ENCODE measurements at regions not wholly inside any gene's neighbourhood (a gene's known extent, or its start where the extent isn't known, plus 50 kb on each side); places are given as distances from the start of the nearest gene placed in this dataset.

DNA sequence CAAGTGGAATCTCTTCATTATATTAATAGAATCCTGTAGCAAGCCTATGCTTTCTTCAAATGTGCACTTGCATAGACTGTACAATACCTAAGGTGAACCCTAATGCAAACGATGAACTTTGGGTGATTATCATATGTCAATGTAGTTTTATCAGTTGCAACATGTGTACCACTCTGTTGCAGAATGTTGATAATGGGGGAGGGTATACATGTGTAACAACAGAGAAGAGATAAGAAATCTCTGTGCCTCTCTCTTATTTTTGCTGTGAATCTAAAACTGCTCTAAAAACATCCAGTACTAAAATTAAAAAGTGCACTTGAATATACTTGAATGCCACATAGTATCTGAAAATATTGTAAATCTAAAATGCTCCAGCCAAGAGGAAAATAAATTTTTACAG lies 820.8 kb upstream of the MIR17HG start:
- no peak for DNase-seq

DNA sequence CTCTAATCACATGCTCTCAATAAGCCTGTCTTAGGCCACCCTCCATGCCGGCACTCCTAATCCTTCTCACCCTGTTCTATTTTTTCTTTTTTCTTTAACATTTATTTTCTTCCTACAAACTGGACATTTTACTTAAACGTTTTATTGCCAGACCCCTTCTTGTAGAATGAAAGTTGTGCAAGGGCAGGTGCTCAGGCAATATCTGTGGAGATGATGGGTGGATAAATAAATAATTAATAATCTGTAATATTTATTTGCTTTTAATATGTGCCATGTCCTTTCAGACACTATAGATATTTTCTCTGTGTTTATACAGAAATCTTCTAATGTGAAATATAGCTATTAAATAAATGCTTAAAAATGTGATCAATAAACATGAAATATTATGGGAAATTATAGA lies 815.7 kb upstream of the MIR17HG start:
- DNase-seq: no peak

DNA sequence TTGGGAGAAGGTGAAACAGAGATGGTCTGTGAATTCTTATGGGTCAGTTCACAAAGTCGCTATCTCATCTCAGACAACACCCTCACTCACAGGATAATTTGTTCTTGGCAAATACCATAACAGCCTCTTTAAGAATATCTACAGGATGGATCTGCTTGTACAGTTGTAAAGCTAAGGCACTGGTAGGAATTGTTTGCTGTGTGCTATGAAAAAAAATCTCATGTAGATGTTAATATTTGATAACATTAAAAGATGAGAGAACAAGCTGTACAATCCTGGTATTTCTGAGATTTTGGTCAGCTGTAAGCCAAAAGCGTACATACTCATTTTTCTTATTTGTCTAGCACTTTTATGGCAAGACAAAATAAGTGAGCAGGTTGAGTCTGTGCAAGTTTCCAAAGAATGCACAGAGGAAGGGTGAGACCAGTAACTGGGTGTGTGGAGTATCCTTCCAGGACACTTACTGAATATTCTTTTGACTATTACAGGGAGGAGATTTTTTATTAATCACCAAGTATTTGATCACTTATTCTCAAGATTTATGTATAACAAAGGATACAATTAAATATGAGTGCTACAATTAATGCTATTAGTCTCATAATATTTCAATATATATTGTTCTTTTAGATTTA lies 814.5 kb upstream of the MIR17HG start:
- DNase-seq: no peak

DNA sequence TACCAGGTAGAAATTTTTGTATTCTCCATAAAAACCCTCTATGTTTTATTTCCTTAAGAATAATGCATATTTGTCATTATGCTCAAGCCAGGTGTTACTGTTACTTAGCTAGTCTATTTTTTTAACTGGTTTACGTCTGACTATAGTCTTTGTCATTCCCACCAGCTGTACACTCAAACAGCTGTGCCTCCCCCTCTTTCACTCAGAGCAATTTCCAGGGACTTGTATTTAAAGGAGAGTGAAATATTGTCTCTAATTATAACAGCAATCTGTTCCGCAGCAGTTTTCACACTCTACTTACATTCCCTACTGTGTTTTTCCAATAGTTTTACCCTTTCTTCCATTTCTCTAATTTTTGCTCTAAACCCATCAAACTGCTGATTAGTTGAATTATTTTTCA lies 813.6 kb upstream of the MIR17HG start:
- DNase-seq: no peak

DNA sequence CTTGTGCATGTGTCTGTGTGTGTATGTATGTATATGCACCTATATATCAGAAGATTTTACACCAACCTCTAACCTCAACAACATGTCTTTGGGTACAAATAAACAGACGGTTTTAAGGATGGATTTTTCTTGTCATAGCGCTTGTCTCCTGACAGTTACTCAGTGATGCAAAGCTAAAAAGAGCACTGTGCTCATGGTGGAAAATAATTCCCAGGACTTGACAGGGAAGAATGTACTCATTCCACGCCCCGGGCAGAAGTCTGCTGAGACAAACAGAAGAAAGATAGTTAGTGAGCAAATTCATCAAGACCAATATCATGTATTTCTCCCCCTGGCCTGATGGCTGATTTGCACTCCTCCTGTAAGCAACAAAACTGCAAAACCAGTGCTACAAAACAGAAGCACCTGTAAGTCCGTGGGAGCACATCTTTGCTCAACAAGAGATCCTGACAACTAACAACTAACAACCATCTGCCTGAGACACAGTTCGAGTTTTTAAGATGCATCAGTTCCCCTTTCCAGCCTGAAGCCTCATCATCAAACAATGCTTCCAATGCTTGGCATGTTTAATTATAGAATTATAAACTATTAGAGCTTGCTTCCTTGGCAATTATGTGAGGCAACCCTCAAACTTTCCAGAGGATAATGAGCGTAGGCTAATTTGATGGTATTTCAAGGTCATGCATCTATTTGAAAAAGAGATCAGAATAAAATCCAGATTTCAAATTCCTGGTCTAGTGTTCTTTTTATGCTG lies 812.7 kb upstream of the MIR17HG start:
- DNase-seq: no peak

DNA sequence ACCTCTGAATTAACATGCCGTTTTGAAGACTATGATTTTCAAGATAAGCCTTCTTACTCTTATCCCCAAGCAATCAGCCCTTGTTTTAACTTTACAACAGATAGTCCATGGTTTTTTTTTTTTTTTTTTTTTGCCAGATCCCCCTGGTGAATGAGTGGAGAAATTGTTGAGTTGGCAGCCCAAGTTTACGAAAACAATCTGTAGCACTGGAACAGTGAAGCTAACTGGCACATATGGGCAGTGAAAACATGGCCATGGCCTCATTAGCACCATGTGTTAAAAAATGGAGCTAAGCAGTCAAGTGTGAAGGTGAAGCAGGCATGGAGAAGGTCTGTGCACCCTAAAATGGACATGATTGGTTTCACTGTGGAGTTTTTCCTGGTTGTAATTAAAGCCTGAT lies 812.1 kb upstream of the MIR17HG start:
- DNase-seq: no peak

DNA sequence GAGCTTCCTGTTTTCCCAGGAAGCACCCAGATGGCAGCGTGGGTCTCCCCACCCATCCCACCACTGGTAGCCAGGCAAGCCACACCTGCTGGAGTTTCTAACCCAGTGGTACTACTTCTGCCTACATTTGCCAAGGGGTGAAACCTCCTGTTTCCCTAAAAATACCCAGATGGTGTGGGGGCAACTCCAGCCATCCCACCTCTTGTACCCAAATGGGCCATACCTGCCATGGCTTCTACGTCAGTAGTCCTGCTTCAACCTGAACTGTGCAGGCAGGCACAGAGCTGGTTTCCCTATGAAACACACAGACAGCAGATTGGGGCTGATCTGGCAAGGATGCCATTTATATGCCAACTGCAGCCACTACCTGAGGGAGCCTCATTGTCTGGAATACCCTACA lies 809.4 kb upstream of the MIR17HG start:
- no peak for DNase-seq

DNA sequence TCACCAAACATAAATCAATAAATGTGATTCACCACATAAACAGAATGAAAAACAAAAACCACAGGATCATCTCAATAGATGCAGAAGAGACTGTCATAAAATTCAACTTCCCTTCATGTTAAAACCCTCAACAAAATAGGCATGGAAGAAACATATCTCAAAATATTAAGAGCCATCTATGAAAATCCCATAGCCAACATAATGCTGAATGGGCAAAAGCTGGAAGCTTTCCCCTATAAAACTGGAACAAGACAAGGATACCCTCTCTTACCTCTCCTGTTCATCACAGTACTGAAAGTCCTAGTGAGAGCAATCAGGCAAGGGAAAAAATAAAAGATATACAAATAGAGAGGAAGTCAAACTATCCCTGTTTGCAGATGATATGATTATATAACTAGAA lies 806.1 kb upstream of the MIR17HG start:
- DNase-seq: no peak

DNA sequence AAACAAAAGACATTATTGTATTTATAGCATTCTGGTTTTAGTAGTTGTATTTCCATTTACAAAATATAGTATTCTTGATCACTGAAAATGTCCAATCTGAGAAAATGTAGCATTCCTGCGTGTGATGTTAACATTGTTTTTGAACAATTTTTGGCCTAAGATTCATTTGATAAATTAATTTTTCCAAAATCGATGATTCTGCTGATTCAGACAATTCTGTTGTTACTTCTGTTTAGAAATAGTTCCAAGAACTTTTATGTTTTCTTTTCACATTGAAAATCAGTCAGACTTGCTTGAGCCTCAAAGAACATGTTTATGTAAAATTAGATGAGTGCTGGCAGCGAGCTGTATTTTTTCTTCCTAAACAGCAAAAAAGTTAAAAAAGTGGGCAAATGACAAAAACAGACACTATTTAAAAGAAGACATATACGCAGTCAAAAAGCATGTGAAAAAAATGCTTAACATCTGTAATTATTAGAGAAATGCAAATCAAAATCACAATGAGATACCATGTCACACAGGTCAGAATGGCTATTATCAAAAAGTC lies 804.5 kb upstream of the MIR17HG start:
- no peak for DNase-seq

DNA sequence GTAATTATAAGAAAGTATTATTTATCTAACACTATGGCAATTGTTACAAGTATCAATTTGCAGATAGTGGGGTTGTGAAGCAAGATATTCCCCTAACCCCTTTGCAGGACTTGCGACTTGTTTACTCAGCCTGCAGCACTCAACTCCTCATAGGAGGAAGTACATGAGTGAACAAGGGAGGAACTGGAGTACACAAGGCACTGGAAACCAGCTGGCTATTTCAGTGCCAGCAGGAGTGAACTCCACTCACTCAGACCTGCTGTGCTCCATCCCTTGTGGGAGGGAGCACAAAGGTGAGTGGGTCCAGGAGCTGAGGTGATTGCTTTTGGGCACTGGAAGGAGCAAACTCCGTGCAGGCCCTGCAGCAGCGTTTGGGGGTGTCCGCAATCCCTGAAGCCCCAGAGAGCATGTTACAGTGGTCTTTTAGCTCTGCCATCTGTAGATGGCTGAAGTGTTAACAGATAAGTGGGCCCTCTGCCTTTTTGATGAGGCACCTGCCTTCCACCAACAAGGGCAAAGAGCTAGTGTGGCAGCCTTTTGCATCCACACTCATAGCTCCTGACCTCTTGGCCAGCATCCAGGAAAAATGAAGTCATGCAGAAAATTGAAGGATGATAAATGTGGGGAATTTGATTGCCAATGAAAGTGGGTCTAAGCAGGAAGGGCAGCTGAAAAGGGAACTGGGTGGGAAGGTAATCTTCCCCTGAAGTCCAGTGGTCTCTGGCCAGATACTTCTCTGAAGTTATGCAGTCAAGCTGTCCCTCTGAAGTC lies 802.2 kb upstream of the MIR17HG start:
- no peak for DNase-seq

DNA sequence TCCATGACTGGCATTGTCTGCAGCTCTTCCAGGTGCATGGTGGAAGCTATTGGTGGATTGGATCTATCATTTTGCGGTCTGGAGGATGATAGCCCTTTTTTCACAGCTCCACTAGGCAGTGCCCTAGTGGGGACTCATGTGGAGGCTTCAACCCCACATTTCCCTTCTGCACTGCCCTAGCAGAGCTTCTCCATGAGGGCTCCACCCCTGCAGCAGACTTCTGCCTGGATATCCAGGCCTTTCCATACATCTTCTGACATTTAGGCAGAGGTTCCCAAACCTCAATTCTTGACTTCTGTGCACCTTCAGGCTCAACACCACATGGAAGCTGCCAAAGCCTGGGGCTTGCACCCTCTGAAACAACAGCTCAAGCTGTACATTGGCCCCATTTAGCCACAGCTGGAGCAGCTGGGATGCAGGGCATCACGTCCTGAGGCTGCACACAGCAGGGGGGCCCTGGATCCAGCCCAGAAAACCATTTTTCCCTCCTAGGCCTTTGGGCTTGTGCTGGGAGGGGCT lies 800.2 kb upstream of the MIR17HG start:
- no peak for DNase-seq

DNA sequence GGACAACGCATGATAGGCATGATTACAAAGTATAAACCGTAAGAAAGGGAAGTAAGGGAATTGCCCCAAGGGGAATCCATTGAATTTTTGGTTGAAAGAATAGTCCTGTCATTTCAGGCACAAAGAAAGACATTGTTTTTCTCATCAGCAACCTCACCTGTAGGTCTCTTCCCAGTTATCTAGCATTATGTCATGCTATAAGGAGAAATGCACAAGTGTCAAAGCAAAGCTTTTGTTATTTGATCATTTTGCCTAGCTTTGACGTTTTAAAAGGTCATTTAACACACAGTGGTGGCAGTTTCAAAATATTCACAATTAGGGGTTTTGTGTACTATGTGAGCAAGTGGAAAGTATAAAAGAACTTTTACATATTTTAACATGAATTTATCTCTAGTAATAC lies 796.2 kb upstream of the MIR17HG start:
- no peak for DNase-seq

DNA sequence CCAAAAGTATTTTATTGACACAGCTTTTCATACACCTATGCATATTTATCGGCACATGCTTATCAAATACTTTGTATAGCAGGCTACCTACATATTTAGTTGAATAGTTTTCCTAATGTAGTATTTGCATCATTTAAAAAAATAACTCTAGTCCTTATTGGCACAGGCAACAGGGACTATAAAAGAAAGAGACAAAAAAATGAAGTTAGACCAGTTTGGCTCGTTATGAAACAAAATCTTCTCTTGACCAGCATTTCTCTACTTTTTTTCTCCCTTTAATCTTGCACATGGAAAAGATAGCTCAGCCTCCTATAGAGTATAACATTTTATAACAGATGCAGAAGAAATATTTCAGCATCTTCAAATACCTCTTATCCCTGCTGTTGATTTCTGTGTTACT lies 794.8 kb upstream of the MIR17HG start:
- no peak for DNase-seq

DNA sequence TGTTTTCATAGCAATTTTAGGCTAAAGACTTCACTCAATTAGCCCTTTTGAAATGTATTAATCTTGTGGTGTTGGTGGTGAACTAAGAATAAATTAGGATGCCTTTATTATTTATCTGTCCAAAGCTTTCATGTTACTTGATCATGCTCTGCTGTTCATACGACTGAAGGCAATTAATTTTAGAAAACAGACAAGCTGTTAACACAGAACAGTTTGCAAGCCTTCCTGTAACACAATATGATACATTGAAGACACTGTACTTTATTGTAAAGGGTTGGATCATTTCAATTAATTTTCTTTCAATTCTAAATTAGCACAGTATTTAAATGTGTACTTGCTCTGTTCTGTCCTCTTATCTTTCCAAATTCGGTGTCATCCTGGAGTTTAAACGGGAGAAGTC lies 794.3 kb upstream of the MIR17HG start:
- no peak for DNase-seq

DNA sequence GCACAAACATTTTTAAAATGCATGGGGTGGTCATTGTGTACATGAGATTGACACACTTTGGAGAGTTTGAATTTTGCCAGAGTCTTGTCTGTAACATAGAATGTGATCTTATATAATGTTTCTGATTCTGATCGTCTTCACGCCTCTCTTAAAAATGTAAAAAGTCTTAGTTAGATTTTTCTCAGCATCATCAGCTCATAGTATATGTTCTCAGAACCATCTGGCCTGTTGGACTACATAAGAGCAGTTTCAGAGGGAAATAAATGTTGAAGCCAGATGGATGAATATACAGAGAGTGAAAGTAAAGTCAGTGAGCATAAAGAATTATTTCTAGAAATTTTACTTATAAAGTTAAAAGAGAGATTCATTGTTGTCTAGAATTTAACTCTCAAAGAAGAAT lies 789.9 kb upstream of the MIR17HG start:
- no peak for DNase-seq

DNA sequence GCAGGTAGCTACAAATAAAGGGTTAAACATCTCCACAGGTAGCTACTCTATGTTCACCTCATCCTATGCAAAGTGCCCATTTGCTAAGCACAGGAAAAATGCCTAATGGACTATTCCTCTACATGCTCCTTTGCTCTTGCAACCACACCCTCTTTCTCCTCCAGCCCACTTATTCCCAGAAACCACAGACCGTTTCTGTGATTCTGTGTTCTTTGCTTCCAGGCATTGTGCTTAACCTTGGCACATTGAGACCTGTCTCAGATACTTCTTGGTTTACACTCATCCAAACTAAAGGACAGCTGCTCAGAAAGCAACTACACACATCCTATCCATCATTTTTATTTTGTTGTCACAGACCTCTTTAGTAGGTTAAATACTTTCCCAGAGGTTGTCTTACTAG lies 785.0 kb upstream of the MIR17HG start:
- DNase-seq: no peak

DNA sequence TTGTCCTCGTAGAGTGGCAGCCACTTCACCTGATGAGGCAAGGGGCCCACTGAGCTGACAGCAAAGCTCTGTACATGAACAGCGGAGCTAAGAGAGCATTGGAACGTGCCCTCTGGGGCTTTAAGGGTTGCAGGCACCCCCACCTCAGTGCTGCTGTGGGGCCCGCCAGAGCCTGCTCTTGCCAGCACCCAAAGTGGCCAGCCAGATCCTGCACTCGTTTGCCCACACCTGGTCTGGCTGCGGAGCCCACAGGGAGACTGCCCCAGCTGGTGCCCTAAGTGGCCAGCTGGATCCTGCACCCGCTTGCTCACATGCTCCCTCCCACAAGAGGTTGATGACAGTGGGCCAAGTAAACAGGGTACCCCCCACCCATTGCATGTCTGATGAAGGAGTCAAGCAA lies 783.4 kb upstream of the MIR17HG start:
- no peak for DNase-seq

DNA sequence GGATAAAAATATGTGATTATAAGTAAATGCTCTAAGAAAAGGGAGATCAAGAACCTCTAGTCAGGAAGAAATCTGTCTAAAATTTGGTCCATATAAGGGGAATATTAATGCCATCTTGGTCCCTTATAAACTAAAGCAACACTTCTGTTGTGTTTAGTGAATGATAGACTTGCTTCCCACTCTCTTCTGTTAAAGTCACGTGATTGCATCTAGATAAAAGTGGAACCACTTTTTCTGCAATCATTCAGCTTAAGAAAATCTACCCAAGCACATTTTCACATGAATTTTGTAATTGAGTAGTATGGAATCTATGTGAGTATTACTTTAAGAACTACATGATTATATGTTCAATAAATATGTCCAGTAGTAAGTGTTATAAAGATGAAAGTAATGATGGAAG lies 782.9 kb upstream of the MIR17HG start:
- DNase-seq: no peak

DNA sequence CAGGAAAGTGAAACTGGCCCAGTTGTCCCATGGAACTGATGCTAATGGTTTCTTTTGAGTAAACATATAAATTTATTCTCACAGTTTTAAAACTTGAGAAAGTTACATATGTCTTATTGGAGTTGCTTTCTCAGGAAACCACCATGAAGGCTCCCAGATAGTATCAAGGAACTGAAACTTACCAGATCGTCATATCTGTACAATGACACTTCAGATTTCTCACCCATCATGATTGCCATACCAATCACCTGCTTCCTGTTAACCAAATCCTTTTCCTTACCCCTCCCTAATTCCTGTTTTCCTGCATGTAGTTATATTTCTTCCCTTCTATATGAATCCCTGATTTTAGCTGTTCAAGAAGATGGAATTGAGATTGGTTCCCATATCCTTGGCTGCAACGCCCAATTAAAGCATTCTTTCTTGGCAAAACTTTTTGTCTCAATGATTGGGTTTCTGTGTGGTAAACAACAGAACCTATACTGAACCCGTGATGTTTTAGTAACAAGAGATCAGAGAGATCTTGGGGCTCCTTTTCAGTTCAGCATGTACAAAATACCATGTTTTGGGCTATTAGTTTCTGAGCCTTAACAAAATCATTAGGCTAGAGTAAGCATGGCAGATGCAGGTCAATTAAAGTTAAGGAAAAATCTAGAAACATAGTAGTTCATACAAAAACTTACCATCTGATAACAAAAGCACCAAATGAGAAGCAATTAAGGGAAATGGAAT lies 781.3 kb upstream of the MIR17HG start:
- DNase-seq: no peak

DNA sequence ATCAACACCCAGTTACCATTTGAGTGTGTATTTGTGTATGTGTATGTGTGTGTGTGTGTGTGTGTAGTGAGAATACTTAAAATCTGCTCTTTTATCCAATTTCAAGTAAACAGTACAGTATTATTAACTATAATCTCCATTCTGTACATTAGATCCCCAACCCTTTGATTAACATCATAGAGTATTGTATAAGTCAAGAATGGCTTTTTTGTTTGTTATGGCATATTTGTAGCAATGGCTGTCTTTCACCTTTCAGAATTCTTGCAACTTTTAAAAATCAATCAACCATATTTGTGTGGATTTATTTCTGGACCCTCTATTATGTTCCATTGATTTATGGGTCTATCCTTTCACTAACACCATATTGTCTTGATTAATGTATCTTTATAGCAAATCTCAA lies 779.3 kb upstream of the MIR17HG start:
- no peak for DNase-seq

DNA sequence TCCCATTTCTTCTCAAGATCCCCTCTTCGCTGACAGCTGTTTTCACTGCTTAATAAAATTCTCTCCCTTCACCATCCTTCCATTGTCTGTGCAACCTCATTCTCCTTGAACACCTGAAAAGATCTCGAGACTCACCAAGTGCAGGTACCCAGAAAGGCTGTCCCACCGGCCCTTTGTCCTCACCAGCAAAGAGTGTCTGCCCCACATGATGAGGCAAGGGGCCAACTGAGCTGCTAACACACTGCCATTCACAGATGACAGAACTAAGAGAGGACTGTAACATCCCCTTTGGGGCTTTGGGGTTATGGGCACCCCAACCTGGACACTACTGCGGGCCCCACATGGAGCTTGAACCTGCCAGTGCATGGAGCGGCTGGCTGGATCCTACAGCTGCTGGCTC lies 771.4 kb upstream of the MIR17HG start:
- DNase-seq: no peak

DNA sequence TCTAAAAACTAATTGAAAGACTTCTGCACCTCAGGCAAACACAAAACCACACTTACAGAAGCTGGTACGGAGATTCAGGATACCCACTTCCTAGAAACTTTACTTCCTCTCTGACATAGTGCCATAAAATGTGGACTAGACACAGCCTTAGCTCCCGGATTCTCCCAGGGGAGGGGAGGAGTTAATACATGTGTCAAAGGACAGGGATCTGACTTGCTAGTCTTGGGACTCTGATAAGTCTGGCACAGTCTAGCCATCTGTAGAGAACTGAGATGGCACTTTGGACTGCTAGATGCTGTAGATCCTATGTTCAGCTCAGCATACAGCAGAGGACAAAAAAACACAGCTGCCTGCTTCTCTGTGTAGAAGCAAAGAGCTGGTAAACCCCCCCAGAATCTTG lies 769.8 kb upstream of the MIR17HG start:
- no peak for DNase-seq

DNA sequence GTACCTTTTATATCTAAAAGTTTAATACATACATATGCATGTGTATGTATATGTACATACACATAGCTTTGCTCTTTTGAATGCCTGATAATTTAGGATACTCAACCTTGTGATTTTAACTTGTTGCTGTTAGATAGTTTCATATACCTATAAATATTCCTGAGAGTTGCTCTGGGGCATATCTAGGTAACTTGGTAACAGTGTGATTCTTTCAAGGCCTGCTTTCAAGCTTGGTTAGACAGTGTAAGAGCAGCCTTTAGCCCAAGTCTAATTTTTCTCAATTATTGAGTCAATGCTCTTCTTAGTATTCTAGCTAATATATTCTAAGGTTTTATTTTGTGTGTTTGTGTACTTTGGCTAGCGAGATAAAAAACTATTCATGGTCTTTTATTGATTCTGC lies 762.1 kb upstream of the MIR17HG start:
- DNase-seq: no peak

Data from GDM1 (cell line).